ENCODE measurements at regions not wholly inside any gene's neighbourhood (a gene's known extent, or its start where the extent isn't known, plus 50 kb on each side); places are given as distances from the start of the nearest gene placed in this dataset.

DNA sequence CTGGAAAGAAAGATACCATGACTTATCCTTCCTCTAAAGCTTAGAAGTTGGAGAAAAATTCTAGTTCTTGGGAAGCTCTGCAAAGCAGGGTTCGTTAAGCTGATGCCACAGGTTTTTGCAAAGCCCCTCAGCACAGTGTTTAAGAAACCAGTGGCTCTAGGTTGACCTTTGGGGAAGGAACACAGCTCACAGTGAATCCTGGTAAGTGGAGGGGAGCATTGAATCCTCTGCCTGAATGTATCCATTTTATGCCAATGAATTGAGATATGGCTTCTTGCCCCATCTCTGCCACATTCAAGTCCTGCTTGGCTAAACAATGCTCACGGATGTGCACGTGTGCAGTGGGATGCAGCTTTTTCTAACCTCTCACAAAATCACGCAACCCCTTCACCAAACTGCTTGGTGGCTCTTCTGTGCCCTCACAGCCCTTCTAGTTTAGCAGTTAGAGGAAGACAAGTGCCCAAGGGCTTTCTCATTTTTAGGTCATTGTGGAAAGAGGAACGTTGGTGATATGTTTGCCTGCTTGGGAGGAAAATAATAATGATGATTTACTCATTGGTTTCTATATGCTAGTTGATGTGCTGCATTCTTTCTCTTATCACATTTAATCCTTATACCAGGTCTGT, 111.3 kb downstream of the DAD1 start:
- no peak for DNase-seq (ENCODE audit: low read depth)

DNA sequence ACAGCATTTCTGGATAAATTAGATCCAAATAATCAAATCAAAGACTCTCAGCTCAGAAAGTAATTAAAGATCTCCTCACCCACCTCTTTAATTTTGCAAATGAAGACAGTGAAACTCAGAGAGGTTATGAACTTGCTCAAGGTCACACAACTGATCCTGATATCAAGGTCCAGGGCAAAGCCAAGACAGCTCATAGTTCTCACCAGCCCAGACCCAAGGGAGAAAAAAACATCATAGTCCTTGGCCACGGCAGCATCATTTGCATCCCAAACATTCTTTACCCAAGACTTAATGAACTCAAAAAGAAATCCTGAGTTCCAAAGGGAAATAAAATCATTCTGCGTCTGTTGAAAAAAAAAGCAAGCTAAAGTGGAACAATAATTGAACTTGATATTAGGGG, 112.1 kb downstream of the DAD1 start:
- no peak for DNase-seq (ENCODE audit: low read depth)

- DNase-seq (ENCODE audit: low read depth), result no peak
Measured at GRCh38 chr14:22476005-22476751, 112.8 kb downstream of the DAD1 start.

- DNase-seq (ENCODE audit: low read depth), result no peak
Measured at GRCh38 chr14:22475381-22475780, 113.6 kb downstream of the DAD1 start.

DNA sequence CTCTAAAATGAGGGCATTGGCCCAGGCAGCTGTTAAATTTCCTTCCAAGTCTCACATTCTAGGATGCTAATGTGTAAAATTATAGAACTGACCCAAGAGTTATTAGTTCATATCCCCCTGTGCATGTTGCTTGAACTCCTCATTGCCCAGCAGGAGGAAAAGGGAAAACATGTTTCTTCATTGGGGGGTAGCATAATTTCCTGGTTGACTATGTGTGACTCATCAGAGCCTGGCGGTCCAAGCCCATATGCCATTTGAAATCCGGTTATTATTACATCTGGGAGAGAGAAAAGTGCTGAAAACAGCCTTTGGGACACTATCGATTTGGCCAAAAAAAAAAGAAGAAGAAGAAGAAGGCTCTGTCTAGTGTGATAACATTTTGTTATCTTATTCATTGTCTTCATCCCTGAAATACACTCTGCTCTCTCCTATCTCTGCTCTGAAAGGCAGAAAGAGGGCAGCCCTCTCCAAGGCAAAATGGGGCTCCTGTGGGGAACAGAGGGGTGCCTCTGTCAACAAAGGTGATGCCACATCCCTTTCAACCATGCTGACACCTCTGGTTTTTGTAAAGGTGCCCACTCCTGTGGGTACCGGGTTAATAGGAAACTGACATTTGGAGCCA, 114.2 kb downstream of the DAD1 start:
- DNase-seq (ENCODE audit: low read depth), result peak; percentile 32

GRCh38 chr14:22472935-22473854, 115.8 kb downstream of the DAD1 start:
- DNase-seq (ENCODE audit: low read depth), result peak; percentile 40

DNA sequence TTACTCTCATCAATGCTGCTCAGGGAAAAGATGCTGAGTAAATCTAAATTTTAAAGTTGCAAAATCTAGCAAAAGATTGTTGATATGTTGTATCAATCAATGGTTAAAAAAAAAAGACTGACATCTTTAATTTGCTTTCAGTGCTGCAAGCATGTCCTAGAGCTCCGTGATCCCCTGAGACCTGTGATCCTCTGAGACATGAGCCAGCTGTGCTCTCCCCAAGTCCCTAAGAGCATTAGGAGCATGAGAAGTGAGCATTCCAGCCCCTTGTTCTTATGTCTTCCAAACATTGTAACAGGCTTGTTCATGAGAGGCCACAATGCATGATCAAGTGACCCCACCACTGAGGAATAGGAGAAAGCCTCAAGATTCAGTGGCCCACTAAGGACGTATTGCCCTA, 116.6 kb downstream of the DAD1 start:
- DNase-seq (ENCODE audit: low read depth), result no peak

DNA sequence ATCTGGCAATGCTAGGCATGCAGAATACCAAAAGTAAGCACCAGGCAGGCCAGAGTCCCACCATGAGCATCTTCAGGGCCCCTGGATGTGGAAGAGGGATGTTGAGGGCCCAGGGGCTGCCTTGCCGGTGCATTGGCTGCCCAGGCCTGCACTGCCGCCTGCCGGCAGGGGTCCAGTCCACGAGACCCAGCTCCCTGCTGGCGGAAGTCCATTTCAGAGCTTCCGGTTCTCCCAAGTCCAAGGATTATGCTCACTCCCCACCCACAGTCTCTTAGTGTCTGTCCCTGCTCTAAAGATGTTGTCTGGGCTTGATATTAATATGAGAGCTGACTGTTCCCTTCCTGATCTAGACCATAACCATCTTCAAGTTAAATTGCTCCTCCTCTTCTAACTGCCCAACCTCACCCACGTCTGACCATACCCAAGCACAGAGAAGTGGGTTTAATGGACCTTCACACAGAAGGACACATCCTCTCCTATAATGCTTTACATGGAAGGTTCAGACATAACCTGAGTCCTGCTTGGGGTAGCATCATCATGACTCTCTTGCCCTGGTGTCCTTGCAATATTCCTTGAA, 117.4 kb downstream of the DAD1 start:
- peak; percentile 39 for DNase-seq (ENCODE audit: low read depth)

DNA sequence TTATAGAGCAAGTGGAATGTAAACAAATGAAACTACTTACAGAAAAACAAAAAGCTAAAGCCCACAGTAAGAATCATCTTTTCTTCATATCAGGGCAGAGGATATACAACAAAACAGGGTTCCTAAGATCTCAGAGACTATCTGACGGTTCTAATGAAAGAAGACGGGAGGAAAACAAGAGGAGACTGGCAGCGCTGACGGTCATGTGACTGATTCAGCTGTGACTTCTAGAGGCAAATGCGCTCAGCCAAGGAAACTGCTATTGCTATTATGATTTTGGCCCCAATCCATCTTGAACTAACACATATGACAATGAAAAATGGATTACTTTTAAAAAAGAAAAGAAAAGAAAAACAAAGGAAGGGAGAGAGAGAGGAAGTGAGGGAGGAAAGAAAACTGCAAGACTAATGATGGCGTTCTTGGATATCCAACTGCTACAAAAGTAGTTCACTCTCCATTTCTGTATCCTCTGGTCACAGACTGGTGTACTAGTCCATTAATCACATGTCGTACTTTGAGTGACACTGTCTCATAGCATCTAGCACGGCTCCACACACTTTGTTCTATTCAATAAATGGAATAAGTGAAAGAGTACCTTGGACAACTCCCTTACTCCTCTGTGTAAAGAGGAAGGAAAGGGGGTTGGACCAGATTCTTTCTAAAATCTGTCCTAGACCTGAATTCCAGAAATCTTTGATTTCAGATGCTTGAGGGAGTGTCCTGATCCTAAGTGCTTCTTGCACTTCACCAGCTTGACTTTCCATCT, 119.3 kb downstream of the DAD1 start:
- no peak for DNase-seq (ENCODE audit: low read depth)

GRCh38 chr14:22468830-22469229, 120.2 kb downstream of the DAD1 start:
- no peak for DNase-seq (ENCODE audit: low read depth)

- no peak for DNase-seq (ENCODE audit: low read depth)
Measured at GRCh38 chr14:22466491-22466890, 122.5 kb downstream of the DAD1 start.

GRCh38 chr14:22465201-22465840, 123.7 kb downstream of the DAD1 start:
- DNase-seq (ENCODE audit: low read depth), result peak; percentile 14

DNA sequence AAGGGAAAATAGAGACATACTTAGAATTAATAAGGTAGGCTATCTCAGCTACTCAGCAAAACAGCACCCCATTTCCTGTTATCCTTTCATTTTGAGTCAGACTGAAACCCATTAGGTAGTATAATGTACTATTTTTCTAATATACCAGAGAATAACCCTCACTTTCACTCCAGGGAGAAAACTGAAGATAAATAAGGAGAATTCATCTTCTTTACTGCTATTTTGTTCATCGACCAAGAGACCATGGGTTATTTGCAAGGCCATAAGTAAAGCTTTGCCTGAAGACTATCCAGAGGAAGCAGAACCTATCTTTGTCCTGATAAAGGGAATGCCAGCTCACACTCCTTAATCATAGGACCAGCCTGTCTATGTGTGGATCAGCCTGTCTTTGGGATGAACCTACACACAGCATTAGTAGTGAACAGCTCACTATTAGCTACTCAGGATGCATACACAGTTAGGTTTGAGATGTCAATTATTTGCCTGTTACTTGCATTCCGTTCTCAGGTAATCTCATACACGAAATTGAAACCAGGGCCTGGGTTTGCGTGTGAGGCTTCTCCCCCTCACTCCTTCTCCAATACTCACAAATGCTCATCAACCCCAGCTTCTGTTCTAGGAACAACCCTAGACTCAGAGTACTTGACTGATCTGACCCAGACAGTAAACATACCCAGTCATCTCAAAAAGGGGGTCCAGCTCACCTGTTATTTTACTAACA, 124.4 kb downstream of the DAD1 start:
- DNase-seq (ENCODE audit: low read depth), result no peak

GRCh38 chr14:22463763-22464173, 125.3 kb downstream of the DAD1 start:
- DNase-seq (ENCODE audit: low read depth), result no peak

DNA sequence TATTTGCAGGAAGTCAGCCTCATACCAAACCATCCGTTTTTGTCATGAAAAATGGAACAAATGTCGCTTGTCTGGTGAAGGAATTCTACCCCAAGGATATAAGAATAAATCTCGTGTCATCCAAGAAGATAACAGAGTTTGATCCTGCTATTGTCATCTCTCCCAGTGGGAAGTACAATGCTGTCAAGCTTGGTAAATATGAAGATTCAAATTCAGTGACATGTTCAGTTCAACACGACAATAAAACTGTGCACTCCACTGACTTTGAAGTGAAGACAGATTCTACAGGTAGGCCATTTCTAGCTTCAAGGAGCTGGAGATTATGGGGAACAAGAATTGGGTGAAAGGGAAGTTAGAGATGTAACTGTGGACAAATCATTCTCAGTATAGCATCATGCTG, 126.1 kb downstream of the DAD1 start:
- DNase-seq (ENCODE audit: low read depth), result no peak

- no peak for DNase-seq (ENCODE audit: low read depth)
Measured at GRCh38 chr14:22460461-22461195, 128.4 kb downstream of the DAD1 start.

DNA sequence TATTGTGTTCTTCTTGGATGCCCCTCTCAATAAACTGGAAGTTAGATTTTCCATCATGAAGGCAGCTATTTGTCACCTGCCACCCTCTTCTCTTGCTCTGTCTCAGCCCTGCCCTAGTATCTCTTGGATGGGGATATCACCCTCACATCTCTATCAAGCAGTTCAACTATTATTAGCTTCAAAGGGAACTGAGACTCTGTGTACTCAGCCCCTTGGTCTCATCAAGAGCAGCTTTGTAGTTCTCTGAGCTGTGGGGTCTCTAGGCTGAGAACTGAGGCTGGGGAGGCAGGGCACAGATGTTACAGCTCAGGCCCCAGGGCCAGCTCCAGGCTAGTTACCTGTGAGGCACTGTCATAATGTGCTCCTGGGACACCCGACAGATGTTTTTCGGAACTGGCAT, 130.3 kb downstream of the DAD1 start:
- DNase-seq (ENCODE audit: low read depth), result no peak

DNA sequence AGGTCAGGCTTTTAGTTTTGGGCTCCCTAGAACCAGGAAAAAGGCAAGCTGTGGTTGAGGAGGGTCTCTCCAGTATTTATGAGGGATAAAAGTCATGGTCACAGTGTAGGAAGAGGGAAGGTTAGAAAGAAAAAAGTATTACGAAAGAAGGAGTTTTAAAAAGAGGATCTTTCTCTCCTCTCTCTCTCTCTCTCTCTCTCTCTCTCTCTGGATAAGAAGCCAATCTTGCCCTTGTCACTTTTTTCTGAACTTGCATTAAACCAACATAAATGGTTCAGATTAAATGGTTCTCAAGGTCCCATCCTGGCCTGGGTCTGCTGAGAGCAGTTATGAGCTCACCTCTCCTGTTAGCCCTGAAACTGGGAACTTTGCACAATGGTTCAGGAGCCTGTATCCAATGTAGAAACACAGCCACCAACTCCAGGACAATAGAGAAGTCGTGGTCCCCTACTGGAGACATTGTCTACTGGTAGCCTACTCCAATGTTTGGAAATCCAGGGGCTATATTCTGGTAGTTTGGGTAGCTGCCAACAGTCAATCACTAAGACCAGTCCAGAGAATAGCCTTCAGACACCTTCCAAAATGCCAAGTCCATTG, 131.9 kb downstream of the DAD1 start:
- no peak for DNase-seq (ENCODE audit: low read depth)

DNA sequence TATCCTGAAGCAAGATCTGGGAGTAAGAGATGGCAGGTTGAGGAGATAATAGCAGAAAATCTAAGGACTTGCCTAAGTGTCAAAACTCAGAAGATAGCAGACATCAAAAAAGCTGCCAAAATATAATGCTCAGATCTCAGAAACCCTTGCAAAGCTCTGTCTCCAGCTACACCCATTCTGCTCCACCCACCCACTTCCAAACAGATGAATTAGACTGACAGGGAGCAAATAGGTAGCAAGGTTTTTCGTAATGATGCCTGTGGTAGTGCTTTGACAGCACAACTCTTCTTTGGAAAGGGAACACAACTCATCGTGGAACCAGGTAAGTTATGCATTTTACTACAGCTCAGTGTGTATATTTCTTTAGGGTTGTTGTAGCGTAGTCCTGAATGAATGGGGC, 132.6 kb downstream of the DAD1 start:
- DNase-seq (ENCODE audit: low read depth), result no peak

Data from EH (cell line).